H9 (cell line): ENCODE measurements at regions not wholly inside any gene's neighbourhood (a gene's known extent, or its start where the extent isn't known, plus 50 kb on each side); places are given as distances from the start of the nearest gene placed in this dataset.

Experiments used
- DNase-seq: peaks from one replicate; pipeline ENCODE4 v3.0.0-alpha.2; 2017
- H2AFZ ChIP-seq: one replicate; pipeline ENCODE4 v1.6.1; 2013; ENCODE audit warnings: mild to moderate bottlenecking, low read length, control low read depth, moderate library complexity
- H2AK5ac ChIP-seq: 2 replicates; pipeline ENCODE4 v1.6.1; 2013; ENCODE audit warnings: low read length, control low read depth, mixed read lengths; ENCODE audit not compliant: insufficient read length
- H2BK120ac ChIP-seq: one replicate; pipeline ENCODE4 v1.6.1; 2013; ENCODE audit warnings: low read depth, mild to moderate bottlenecking, low read length, control low read depth, inconsistent platforms; ENCODE audit not compliant: poor library complexity, severe bottlenecking
- H2BK12ac ChIP-seq: 2 replicates; pipeline ENCODE4 v1.6.1; 2013; ENCODE audit warnings: low read length, control low read depth, mixed read lengths, low read depth; ENCODE audit not compliant: insufficient read length
- H2BK15ac ChIP-seq: 2 replicates; pipeline ENCODE4 v1.6.1; 2013; ENCODE audit warnings: low read depth, low read length, control low read depth
- H2BK20ac ChIP-seq: one replicate; pipeline ENCODE4 v1.6.1; 2013; ENCODE audit warnings: low read depth, mild to moderate bottlenecking, low read length, control low read depth, inconsistent platforms; ENCODE audit not compliant: poor library complexity, severe bottlenecking
- H2BK5ac ChIP-seq: 2 replicates; pipeline ENCODE4 v1.6.1; 2013; ENCODE audit warnings: low read length, control low read depth, mixed read lengths; ENCODE audit not compliant: insufficient read length
- H3K14ac ChIP-seq: 2 replicates; pipeline ENCODE4 v1.6.1; 2013; ENCODE audit warnings: low read length, control low read depth; ENCODE audit not compliant: insufficient read depth
- H3K18ac ChIP-seq: 2 replicates; pipeline ENCODE4 v1.6.1; 2013; ENCODE audit warnings: low read depth, mild to moderate bottlenecking, mixed read lengths, low read length, control low read depth; ENCODE audit not compliant: insufficient read length
- H3K23ac ChIP-seq: 2 replicates; pipeline ENCODE4 v1.6.1; 2013; ENCODE audit warnings: low read length, control low read depth, mixed read lengths, low read depth; ENCODE audit not compliant: insufficient read length
- H3K23me2 ChIP-seq: 2 replicates; pipeline ENCODE4 v1.6.1; 2013; ENCODE audit warnings: low read depth, mild to moderate bottlenecking, mixed read lengths, low read length, control low read depth; ENCODE audit not compliant: insufficient read length, poor library complexity, severe bottlenecking
- H3K27ac ChIP-seq: 2 replicates; pipeline ENCODE4 v1.5.1; 2013; ENCODE audit warnings: low read length, control low read depth, mixed read lengths, low read depth; ENCODE audit not compliant: insufficient read length
- H3K27me3 ChIP-seq: 2 replicates; pipeline ENCODE4 v1.6.1; 2013; ENCODE audit warnings: low read length, control low read depth, inconsistent platforms; ENCODE audit not compliant: insufficient read depth
- H3K4ac ChIP-seq: 2 replicates; pipeline ENCODE4 v1.6.1; 2013; ENCODE audit warnings: low read depth, mild to moderate bottlenecking, control low read depth, inconsistent platforms, low read length, moderate library complexity
- H3K4me1 ChIP-seq: 2 replicates; pipeline ENCODE4 v1.6.1; 2013; ENCODE audit warnings: low read length, control low read depth, inconsistent platforms; ENCODE audit not compliant: insufficient read depth
- H3K4me2 ChIP-seq: 2 replicates; pipeline ENCODE4 v1.6.1; 2013; ENCODE audit warnings: low read length, control low read depth, mixed read lengths; ENCODE audit not compliant: insufficient read length, insufficient read depth
- H3K56ac ChIP-seq: 2 replicates; pipeline ENCODE4 v1.6.1; 2013; ENCODE audit warnings: low read depth, mild to moderate bottlenecking, mixed read lengths, low read length, control low read depth; ENCODE audit not compliant: insufficient read length
- H3K79me1 ChIP-seq: 2 replicates; pipeline ENCODE4 v1.6.1; 2013; ENCODE audit warnings: low read depth, mild to moderate bottlenecking, moderate library complexity, low read length, control low read depth, inconsistent platforms; ENCODE audit not compliant: insufficient read depth, poor library complexity, severe bottlenecking
- H3K79me2 ChIP-seq: 2 replicates; pipeline ENCODE4 v1.6.1; 2013; ENCODE audit warnings: low read length, control low read depth, inconsistent platforms; ENCODE audit not compliant: insufficient read depth
- H3K9ac ChIP-seq: 2 replicates; pipeline ENCODE4 v1.6.1; 2013; ENCODE audit warnings: low read length, control low read depth, mixed read lengths; ENCODE audit not compliant: insufficient read length; ENCODE audit errors: extremely low read depth
- H3K9me3 ChIP-seq: one replicate; pipeline ENCODE4 v1.6.1; 2013; ENCODE audit warnings: low read depth, low read length, inconsistent platforms; ENCODE audit not compliant: control insufficient read depth
- H3T11ph ChIP-seq: one replicate; pipeline ENCODE4 v1.6.1; 2013; ENCODE audit warnings: mild to moderate bottlenecking, low read length, control low read depth, inconsistent platforms
- H4K20me1 ChIP-seq: one replicate; pipeline ENCODE4 v1.6.1; 2013; ENCODE audit not compliant: control insufficient read depth, insufficient read length, insufficient read depth
- H4K5ac ChIP-seq: 2 replicates; pipeline ENCODE4 v1.6.1; 2013; ENCODE audit warnings: low read depth, mild to moderate bottlenecking, mixed read lengths, low read length, control low read depth; ENCODE audit not compliant: insufficient read length
- H4K8ac ChIP-seq: replicated peaks from 2 replicates; pipeline ENCODE4 v1.6.1; 2013; ENCODE audit warnings: low read length, control low read depth, mixed read lengths, low read depth; ENCODE audit not compliant: insufficient read length
- H4K91ac ChIP-seq: 2 replicates; pipeline ENCODE4 v1.6.1; 2013; ENCODE audit warnings: low read depth, mild to moderate bottlenecking, moderate library complexity, mixed read lengths, low read length, control low read depth; ENCODE audit not compliant: insufficient read length
- H3K27ac Mint-ChIP-seq, 3 experiments: 2 replicates in 2 of 3; 3 replicates in 1 of 3; pipeline ENCODE4 v1.8.0; 2020 to 2021; ENCODE audit warnings: mixed read lengths in 3 of 3, mild to moderate bottlenecking in 1 of 3, moderate library complexity in 1 of 3
- H3K27me3 Mint-ChIP-seq: 2 replicates; pipeline ENCODE4 v1.8.0; 2021; ENCODE audit warnings: low read depth, mild to moderate bottlenecking, moderate library complexity, mixed read lengths
- H3K36me3 Mint-ChIP-seq, 3 experiments: 2 replicates in 2 of 3; 3 replicates in 1 of 3; pipeline ENCODE4 v1.8.0; 2020 to 2021; ENCODE audit warnings: low read depth in 3 of 3, mixed read lengths in 3 of 3; ENCODE audit not compliant: insufficient read depth in 1 of 3
- H3K4me1 Mint-ChIP-seq, 2 experiments: 2 replicates each; pipeline ENCODE4 v1.8.0; 2020; ENCODE audit warnings: mixed read lengths in 2 of 2
- H3K4me3 Mint-ChIP-seq, 2 experiments: 2 replicates in 1 of 2; 3 replicates in 1 of 2; pipeline ENCODE4 v1.8.0; 2020 to 2021; ENCODE audit warnings: mild to moderate bottlenecking in 2 of 2, mixed read lengths in 2 of 2, moderate library complexity in 1 of 2
- H3K9me3 Mint-ChIP-seq, 2 experiments: 2 replicates in 1 of 2; 3 replicates in 1 of 2; pipeline ENCODE4 v1.8.0; 2020; ENCODE audit warnings: mild to moderate bottlenecking in 2 of 2, mixed read lengths in 2 of 2, moderate library complexity in 1 of 2
- CTCF ChIP-seq: fragments of 200-600 bp; sonication (generic); conservative IDR thresholded peaks from 3 replicates; pipeline ENCODE4 v1.8.0; 2021; ENCODE audit warnings: antibody characterized with exemption, mild to moderate bottlenecking
- WGBS: extraction: QIAGEN DNeasy Blood & Tissue Kit; methylation state at CpG from one replicate; pipeline ENCODE4 v1.1.7; 2013; ENCODE audit warnings: missing lambda C conversion rate, low lambda C conversion rate, mixed read lengths; ENCODE audit not compliant: insufficient read length; ENCODE audit errors: extremely low coverage; 5-methylcytosine and 5-hydroxymethylcytosine counted together

- Histone ChIP-seq H4K5ac (no peak overlapping the region), H3K79me1 (no peaks in the 10 kb centered on the region), H3K4ac (no peak overlapping the region), H3K79me2 (no peaks in the 10 kb centered on the region), H3K23me2 (no peaks in the 10 kb centered on the region), H4K8ac (no peak overlapping the region), H3K4me2 (no peak overlapping the region), H3K4me1 (no peaks in the 10 kb centered on the region), H2AFZ (no peak overlapping the region), H3K23ac (no peak overlapping the region), H3K27ac (no peak overlapping the region), H3K9ac (no peak overlapping the region), H4K91ac (no peak overlapping the region), H2BK5ac (no peak overlapping the region), H2BK120ac (no peak overlapping the region), H3K9me3 (no peaks in the 10 kb centered on the region), H2BK12ac (no peak overlapping the region), H2BK20ac (no peak overlapping the region), H3K56ac (no peak overlapping the region), H3T11ph (no peak overlapping the region), H3K18ac (no peak overlapping the region), H2BK15ac (no peak overlapping the region), H4K20me1 (no peaks in the 10 kb centered on the region), H2AK5ac (no peak overlapping the region), H3K14ac (no peak overlapping the region), H3K27me3 (no peaks in the 10 kb centered on the region)
- no peak for TF ChIP-seq CTCF
- H3K27me3 Mint-ChIP-seq = peaks cover 1% of the 10 kb centered on the region; the same call in 1 of the 2 replicates
- H3K4me3 Mint-ChIP-seq = no peak overlapping the region
- no peak for DNase-seq
- H3K9me3 Mint-ChIP-seq = no peaks in the 10 kb centered on the region; a peak in 1 of 5 replicates
- H3K27ac Mint-ChIP-seq = no peak overlapping the region
- H3K4me1 Mint-ChIP-seq = peaks cover 10 to 27% of the 10 kb centered on the region in 2 experiments
- WGBS = no CpG with 5 or more reads among the region's 3 CpGs
- no peaks in the 10 kb centered on the region for H3K36me3 Mint-ChIP-seq
Observed at GRCh38 chr16:73427164-73427563, 379.2 kb upstream of the ZFHX3 start.
